ENCODE measurements at regions not wholly inside any gene's neighbourhood (a gene's known extent, or its start where the extent isn't known, plus 50 kb on each side); places are given as distances from the start of the nearest gene placed in this dataset.

- no peak for TF ChIP-seq CTCF (conservative IDR thresholded peaks at IDR 0.05)
- TF ChIP-seq EZH2 (IDR thresholded peaks at IDR 0.05; ENCODE audit: low read depth), result no peak
Observed at GRCh38 chr9:73237140-73237539, 85.5 kb downstream of the ANXA1 start.

Measured in PC-9 (cell line).